ENCODE measurements at regions not wholly inside any gene's neighbourhood (a gene's known extent, or its start where the extent isn't known, plus 50 kb on each side); places are given as distances from the start of the nearest gene placed in this dataset.

GRCh38 chr15:95247071-95247984 lies 1016.0 kb downstream of the MCTP2 start:
- intact Hi-C loops (cut with DNase I) = no loop called here
- Histone ChIP-seq H3K27ac (no peak overlapping the region), H3K27me3 (no peaks in the 10 kb centered on the region), H3K4me3 (no peak overlapping the region), H3K4me1 (no peaks in the 10 kb centered on the region), H3K36me3 (no peaks in the 10 kb centered on the region), H3K9me3 (no peaks in the 10 kb centered on the region)
- peak; percentile 50 for ATAC-seq
- DNase-seq = no peak
- TF ChIP-seq CTCF (IDR thresholded peaks at IDR 0.05) = no peak

- no peak for ATAC-seq
- no peaks in the 10 kb centered on the region for H3K27me3 ChIP-seq
- TF ChIP-seq CTCF (IDR thresholded peaks at IDR 0.05) = no peak
- peaks cover 14% of the 10 kb centered on the region for H3K4me1 ChIP-seq
- no peaks in the 10 kb centered on the region for H3K9me3 ChIP-seq
- intact Hi-C loops (cut with DNase I) = no loop called here
- no peak overlapping the region for H3K27ac ChIP-seq
- no peak for DNase-seq
- H3K4me3 ChIP-seq = no peak overlapping the region
- no peaks in the 10 kb centered on the region for H3K36me3 ChIP-seq
Measured at GRCh38 chr15:95249524-95249923, 1018.2 kb downstream of the MCTP2 start.

- TF ChIP-seq CTCF (IDR thresholded peaks at IDR 0.05) = no peak
- H3K36me3 ChIP-seq = no peaks in the 10 kb centered on the region
- no peaks in the 10 kb centered on the region for H3K27me3 ChIP-seq
- intact Hi-C loops (cut with DNase I) = loop anchor here (10.0 kb wide), 1 partner anchor 1092 kb away; no protein-coding TSS in a partner anchor
- DNase-seq (no peak), ATAC-seq (no peak)
- H3K9me3 ChIP-seq = no peaks in the 10 kb centered on the region
- H3K4me1 ChIP-seq = peaks cover 14% of the 10 kb centered on the region
- H3K27ac ChIP-seq = no peak overlapping the region
- H3K4me3 ChIP-seq = no peak overlapping the region
Measured at GRCh38 chr15:95252404-95252803, 1021.0 kb downstream of the MCTP2 start.

GRCh38 chr15:95254263-95254662 lies 1022.9 kb downstream of the MCTP2 start:
- ATAC-seq (no peak), DNase-seq (no peak)
- no peaks in the 10 kb centered on the region for H3K9me3 ChIP-seq
- no peak for TF ChIP-seq CTCF (IDR thresholded peaks at IDR 0.05)
- H3K36me3 ChIP-seq = no peaks in the 10 kb centered on the region
- H3K4me3 ChIP-seq = no peak overlapping the region
- H3K27ac ChIP-seq = peak overlapping the region; percentile 32
- no peaks in the 10 kb centered on the region for H3K27me3 ChIP-seq
- intact Hi-C loops (cut with DNase I) = loop anchor here (10.0 kb wide), 1 partner anchor 1091 kb away; no protein-coding TSS in a partner anchor
- H3K4me1 ChIP-seq = peaks cover 14% of the 10 kb centered on the region

GRCh38 chr15:95259513-95259912 lies 1028.2 kb downstream of the MCTP2 start:
- Histone ChIP-seq H3K9me3 (no peaks in the 10 kb centered on the region), H3K27me3 (no peaks in the 10 kb centered on the region), H3K27ac (no peak overlapping the region), H3K4me1 (peaks cover 8% of the 10 kb centered on the region), H3K36me3 (no peaks in the 10 kb centered on the region), H3K4me3 (no peak overlapping the region)
- DNase-seq (no peak), ATAC-seq (peak; percentile 86)
- intact Hi-C loops (cut with DNase I) = loop anchor here (10.0 kb wide), 1 partner anchor 1085 kb away; no protein-coding TSS in a partner anchor
- peak; percentile 80 for TF ChIP-seq CTCF (IDR thresholded peaks at IDR 0.05)
